Prostate gland (tissue), 2 donors: ENCODE measurements at regions not wholly inside any gene's neighbourhood (a gene's known extent, or its start where the extent isn't known, plus 50 kb on each side); places are given as distances from the start of the nearest gene placed in this dataset.

Experiments used
- DNase-seq: peaks from one replicate; pipeline ENCODE4 v3.0.0-alpha.2; 2019; ENCODE audit warnings: low spot score
- H3K27ac ChIP-seq, 2 donors: fragments of 200-600 bp; sonication (generic); 2 replicates each; pipeline ENCODE4 v1.5.1; 2017 to 2019
- H3K27me3 ChIP-seq: fragments of 200-600 bp; sonication (generic); replicated peaks from 2 replicates; pipeline ENCODE4 v1.5.1; 2019; ENCODE audit not compliant: insufficient read depth
- H3K36me3 ChIP-seq, 2 donors: fragments of 200-600 bp; sonication (generic); 1 replicate in 1 of 2; 2 replicates in 1 of 2; pipeline versions ENCODE4 v1.5.1 to v1.8.1; 2017 to 2019
- H3K4me1 ChIP-seq: fragments of 200-600 bp; sonication (generic); replicated peaks from 2 replicates; pipeline ENCODE4 v1.5.1; 2019
- H3K4me3 ChIP-seq, 2 donors: fragments of 200-600 bp; sonication (generic); 2 replicates each; pipeline ENCODE4 v1.5.1; 2017 to 2019
- H3K9me3 ChIP-seq: fragments of 200-600 bp; sonication (generic); 2 replicates; pipeline ENCODE4 v1.5.1; 2017
- CTCF ChIP-seq, 4 experiments: fragments of 200-600 bp in 2 of 4; fragments of 450-650 bp in 2 of 4; sonication (generic) in 2 of 4; IDR thresholded peaks; 1 replicate in 3 of 4; 2 replicates in 1 of 4; pipeline ENCODE4 v1.5.1; 2016 to 2019; ENCODE audit warnings: antibody characterized with exemption in 4 of 4, mild to moderate bottlenecking in 2 of 4, moderate library complexity in 2 of 4
- POLR2A ChIP-seq: fragments of 450-650 bp; IDR thresholded peaks from one replicate; pipeline ENCODE4 v1.6.1; 2016; ENCODE audit warnings: antibody characterized with exemption, mild to moderate bottlenecking
- POLR2AphosphoS5 ChIP-seq: sonication (generic); formaldehyde crosslinking; IDR thresholded peaks from one replicate; pipeline ENCODE4 v1.6.1; 2017; ENCODE audit warnings: antibody characterized with exemption
- WGBS: methylation state at CpG from one replicate; pipeline ENCODE4 v1.1.5; 2018; 5-methylcytosine and 5-hydroxymethylcytosine counted together
- intact Hi-C: fragments of 100-400 bp; cut with DNase I; formaldehyde crosslinking; loops from one replicate; pipeline ENCODE4 v1.14.2; 2022

- Histone ChIP-seq H3K4me3 (no peak overlapping the region), H3K4me1 (no peaks in the 10 kb centered on the region), H3K9me3 (no peaks in the 10 kb centered on the region), H3K27me3 (no peaks in the 10 kb centered on the region), H3K27ac (no peak overlapping the region), H3K36me3 (no peaks in the 10 kb centered on the region)
- DNase-seq: no peak
- no peak for TF ChIP-seq CTCF (IDR thresholded peaks at IDR 0.05)
- no peak for TF ChIP-seq POLR2AphosphoS5
- TF ChIP-seq POLR2A: no peak
- 68% methylated on average over 5 of the region's 5 CpGs for WGBS
- intact Hi-C loops: no loop called here
These were observed 687.1 kb downstream of the TAF11L14 start for GRCh38 chr5:18321262-18321942.

GRCh38 chr5:18323891-18324290 is 689.6 kb downstream of the TAF11L14 start:
- H3K36me3 ChIP-seq: no peaks in the 10 kb centered on the region
- H3K4me3 ChIP-seq: no peak overlapping the region
- no peak for TF ChIP-seq POLR2A
- no peak for TF ChIP-seq POLR2AphosphoS5
- no peak for TF ChIP-seq CTCF (IDR thresholded peaks at IDR 0.05)
- 91% methylated on average over 2 of the region's 2 CpGs for WGBS
- no peak for DNase-seq
- no peaks in the 10 kb centered on the region for H3K27me3 ChIP-seq
- no peak overlapping the region for H3K27ac ChIP-seq
- intact Hi-C loops: no loop called here
- no peaks in the 10 kb centered on the region for H3K9me3 ChIP-seq
- H3K4me1 ChIP-seq: no peaks in the 10 kb centered on the region

- no peak overlapping the region for H3K4me3 ChIP-seq
- no peak for DNase-seq
- no peaks in the 10 kb centered on the region for H3K4me1 ChIP-seq
- no peaks in the 10 kb centered on the region for H3K36me3 ChIP-seq
- no peak for TF ChIP-seq POLR2AphosphoS5
- TF ChIP-seq CTCF (IDR thresholded peaks at IDR 0.05): no peak
- no peak for TF ChIP-seq POLR2A
- intact Hi-C loops: no loop called here
- 45% methylated on average over 3 of the region's 3 CpGs for WGBS
- H3K27me3 ChIP-seq: no peaks in the 10 kb centered on the region
- no peak overlapping the region for H3K27ac ChIP-seq
- H3K9me3 ChIP-seq: no peaks in the 10 kb centered on the region
These were observed 691.2 kb downstream of the TAF11L14 start for GRCh38 chr5:18325431-18325830.

- intact Hi-C loops: no loop called here
- no peaks in the 10 kb centered on the region for H3K36me3 ChIP-seq
These were observed 695.1 kb downstream of the TAF11L14 start for GRCh38 chr5:18329328-18329727.

More at GRCh38 chr5:18329328-18329727, 695.1 kb downstream of the TAF11L14 start:
- Histone ChIP-seq H3K9me3 (no peaks in the 10 kb centered on the region), H3K4me1 (no peaks in the 10 kb centered on the region), H3K27me3 (no peaks in the 10 kb centered on the region), H3K27ac (no peak overlapping the region), H3K4me3 (no peak overlapping the region)
- no peak for TF ChIP-seq POLR2AphosphoS5
- TF ChIP-seq POLR2A: no peak
- TF ChIP-seq CTCF (IDR thresholded peaks at IDR 0.05): no peak
- no peak for DNase-seq
